Omental fat pad (tissue), 3 donors: ENCODE measurements at regions not wholly inside any gene's neighbourhood (a gene's known extent, or its start where the extent isn't known, plus 50 kb on each side); places are given as distances from the start of the nearest gene placed in this dataset.

ENCODE experiments used
- ATAC-seq: fragments of 150-250 bp; one replicate; pipeline ENCODE4 v1.9.1; 2016; ENCODE audit warnings: mild to moderate bottlenecking, moderate library complexity; ENCODE audit not compliant: low FRiP score
- DNase-seq: peaks from one replicate; pipeline ENCODE4 v3.0.0-alpha.2; 2019; ENCODE audit warnings: low spot score
- TF ChIP-seq, protein P1 (sequence below), 3 donors: fragments of 450-650 bp; IDR thresholded peaks; one replicate each; pipeline ENCODE4 v1.5.1; 2016 to 2017; ENCODE audit warnings: antibody characterized with exemption in 3 of 3, mild to moderate bottlenecking in 3 of 3, moderate library complexity in 2 of 3

DNA sequence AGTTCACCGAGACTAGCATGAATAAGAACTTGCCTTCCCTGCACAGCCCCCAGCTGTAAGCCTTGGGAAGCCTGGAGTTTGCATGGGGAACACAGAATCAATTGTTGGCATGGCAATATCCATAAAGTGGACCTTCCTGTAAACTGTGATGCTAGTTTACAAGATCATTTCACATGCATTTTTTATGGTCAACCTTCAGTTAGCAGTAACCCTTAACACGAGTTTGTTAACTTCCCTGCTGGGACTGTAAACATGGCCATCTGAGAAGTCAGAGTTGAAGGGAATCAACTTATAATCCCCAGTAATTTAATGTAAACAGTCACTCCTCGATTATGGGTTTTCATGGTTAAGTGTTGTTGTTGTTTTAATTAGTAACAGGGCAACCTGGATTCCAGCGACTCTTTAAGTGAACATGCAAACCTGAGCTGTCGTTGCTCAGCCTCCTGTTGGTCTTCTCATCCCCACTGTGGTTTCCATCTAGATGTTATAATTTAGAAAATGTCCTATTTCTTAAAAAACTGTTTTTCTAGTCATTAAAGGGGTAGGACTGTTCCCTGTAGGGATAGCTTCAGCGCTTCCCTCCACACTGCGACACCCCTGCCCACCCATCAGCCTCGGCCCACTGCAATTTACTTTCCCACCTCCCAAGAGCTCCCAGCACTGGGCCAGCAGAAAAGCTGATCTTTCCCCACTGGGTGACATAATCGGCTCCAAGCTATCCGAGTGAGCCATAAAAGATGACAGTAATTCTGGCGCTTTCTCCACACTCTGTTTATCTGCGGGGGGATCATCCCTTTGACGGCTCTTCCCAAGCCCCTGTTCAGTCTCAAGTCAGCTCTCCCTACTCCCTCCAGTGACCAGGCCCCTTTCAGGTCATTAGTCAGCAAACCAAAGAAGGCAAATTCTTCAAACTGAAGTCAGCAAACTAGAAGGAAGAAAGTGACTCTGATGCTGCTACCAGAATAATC lies 107.6 kb upstream of the IPO9 start:
- DNase-seq (no peak), ATAC-seq (no peak)
- TF ChIP-seq, protein P1, sequence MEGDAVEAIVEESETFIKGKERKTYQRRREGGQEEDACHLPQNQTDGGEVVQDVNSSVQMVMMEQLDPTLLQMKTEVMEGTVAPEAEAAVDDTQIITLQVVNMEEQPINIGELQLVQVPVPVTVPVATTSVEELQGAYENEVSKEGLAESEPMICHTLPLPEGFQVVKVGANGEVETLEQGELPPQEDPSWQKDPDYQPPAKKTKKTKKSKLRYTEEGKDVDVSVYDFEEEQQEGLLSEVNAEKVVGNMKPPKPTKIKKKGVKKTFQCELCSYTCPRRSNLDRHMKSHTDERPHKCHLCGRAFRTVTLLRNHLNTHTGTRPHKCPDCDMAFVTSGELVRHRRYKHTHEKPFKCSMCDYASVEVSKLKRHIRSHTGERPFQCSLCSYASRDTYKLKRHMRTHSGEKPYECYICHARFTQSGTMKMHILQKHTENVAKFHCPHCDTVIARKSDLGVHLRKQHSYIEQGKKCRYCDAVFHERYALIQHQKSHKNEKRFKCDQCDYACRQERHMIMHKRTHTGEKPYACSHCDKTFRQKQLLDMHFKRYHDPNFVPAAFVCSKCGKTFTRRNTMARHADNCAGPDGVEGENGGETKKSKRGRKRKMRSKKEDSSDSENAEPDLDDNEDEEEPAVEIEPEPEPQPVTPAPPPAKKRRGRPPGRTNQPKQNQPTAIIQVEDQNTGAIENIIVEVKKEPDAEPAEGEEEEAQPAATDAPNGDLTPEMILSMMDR (IDR thresholded peaks at IDR 0.05): no peak

DNA sequence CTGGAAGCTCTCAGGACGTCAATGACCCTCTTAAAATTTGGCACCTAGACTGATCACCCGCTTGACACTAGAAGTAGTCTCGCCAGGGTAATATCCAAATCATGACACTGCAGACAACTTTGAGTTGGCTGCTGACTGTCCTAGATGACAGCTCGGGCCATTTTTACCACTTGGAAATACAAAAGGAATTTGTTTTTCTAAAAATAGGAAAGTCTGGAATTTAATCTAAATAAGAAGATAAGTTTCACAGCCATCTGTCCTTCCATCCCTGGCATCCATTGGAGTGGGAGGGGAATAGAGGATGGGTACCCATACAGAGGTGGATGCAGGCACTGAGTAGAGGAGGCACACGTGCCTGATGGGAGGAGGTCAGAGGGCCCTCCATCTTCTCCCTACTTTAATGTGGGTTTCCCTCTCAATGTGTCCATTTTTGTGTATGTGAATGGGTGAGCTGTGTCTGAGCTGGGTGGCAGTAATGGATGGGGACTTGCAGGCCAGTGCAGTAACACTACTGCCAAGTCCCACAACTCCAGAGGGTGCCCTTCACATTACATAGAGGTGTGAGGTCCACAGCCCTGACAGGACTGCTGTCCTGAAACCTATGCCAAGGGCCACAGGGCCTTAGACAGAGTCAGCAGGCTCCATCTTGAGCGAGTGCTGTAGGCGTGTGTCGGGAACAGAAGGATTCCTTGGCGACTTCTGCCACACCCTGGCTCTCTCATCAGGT lies 104.8 kb upstream of the IPO9 start:
- ATAC-seq (no peak), DNase-seq (no peak)
- TF ChIP-seq, protein P1 (IDR thresholded peaks at IDR 0.05): no peak

DNA sequence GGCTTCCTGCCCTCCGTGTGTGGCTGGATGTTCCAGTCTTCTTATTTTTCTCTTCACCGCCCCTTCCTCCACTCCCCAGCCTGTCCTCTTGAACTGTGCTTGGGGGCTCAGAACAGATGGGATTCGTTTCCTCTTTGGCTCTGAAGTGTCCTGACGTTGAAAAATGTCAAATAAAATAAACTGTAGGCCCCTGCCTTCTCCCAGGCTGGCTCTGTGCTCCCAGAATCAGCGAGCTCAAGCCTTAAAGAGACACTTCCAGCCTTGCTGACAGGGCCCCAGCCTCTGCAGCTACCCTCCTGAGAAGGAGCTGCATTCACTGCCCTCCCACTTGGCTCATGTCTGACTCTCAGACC lies 104.2 kb upstream of the IPO9 start:
- ATAC-seq (no peak), DNase-seq (no peak)
- TF ChIP-seq, protein P1 (IDR thresholded peaks at IDR 0.05): no peak

DNA sequence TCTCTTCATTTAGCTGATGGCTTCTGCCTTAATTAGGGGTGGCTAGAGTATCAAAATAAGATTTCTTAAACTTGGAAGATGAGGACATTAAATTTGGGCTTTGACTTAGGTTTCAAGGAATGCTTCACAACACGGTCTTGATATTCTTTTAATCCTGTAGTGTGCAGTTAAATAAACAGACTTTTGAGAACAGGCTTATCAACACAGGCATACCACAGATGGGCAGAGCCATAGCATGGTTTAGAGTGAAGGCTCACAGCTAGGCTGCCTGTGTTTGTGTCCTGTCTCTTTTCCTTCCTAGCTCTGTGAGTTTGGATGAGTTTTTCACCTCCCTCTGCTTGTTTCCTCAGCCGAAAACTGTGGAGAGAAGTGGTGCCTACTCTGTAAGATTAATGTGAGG lies 102.3 kb upstream of the IPO9 start:
- TF ChIP-seq, protein P1 (IDR thresholded peaks at IDR 0.05): no peak
- ATAC-seq: no peak

DNA sequence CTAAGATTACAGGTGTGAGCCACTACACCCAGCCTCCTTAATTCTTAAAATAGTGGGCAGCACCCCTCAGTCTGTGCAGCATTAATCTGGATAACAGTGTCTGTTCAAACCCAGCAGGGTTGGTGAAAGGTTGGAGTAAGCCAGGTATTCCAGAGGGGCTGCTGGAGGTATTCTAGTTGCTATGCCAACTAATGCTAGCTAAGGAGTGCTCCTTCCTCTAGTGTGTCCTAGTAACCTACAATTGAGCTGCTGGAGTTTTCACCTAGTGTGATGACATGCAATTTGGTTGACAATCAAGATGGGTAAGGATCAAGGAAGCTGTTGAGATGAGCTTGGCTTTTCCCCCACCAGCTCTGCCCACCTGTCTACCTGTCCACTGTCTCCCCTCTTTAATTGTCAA lies 100.2 kb upstream of the IPO9 start:
- ATAC-seq (no peak), DNase-seq (no peak)
- TF ChIP-seq, protein P1 (IDR thresholded peaks at IDR 0.05): no peak

More for the DNA sequence above, 102.3 kb upstream of the IPO9 start:
- DNase-seq: no peak

DNA sequence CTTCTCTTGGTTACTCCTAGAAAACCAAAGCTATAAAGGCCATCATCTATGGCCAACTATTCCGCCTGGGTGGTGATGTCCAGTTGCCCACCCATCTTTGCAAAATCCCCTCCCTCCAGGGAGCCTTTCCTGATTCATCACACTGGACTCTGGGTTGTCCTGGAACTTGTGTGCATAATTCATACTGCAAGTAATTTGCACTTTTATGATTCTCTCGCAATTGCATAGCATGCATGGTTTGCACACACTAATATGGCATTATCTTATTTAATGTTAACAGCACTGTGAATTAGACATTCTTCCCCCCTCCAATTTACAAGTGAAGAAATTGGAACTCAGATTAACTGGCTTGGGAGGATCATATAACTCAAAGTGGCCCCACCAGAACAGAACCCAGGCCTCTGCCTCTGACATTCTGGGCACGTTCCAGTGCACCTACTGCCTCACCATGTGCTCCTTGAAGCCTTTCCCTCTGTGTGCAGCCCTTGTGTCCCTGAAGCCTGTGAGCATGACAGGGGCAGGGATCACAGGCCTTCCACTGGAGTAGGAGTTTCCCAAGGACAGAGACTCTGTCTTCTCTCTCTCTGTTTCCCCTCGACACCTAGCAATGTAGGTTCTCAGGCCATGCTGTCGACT lies 98.9 kb upstream of the IPO9 start:
- no peak for DNase-seq
- TF ChIP-seq, protein P1 (IDR thresholded peaks at IDR 0.05): no peak
- no peak for ATAC-seq
